DMS 273 treated with DMSO at 0.1 percent for 48 hours (cell line): ENCODE measurements at regions not wholly inside any gene's neighbourhood (a gene's known extent, or its start where the extent isn't known, plus 50 kb on each side); places are given as distances from the start of the nearest gene placed in this dataset.

Source experiments
- DNase-seq: peaks from one replicate; lab custom pipeline; 2025; lab: John Stamatoyannopoulos, UW

DNA sequence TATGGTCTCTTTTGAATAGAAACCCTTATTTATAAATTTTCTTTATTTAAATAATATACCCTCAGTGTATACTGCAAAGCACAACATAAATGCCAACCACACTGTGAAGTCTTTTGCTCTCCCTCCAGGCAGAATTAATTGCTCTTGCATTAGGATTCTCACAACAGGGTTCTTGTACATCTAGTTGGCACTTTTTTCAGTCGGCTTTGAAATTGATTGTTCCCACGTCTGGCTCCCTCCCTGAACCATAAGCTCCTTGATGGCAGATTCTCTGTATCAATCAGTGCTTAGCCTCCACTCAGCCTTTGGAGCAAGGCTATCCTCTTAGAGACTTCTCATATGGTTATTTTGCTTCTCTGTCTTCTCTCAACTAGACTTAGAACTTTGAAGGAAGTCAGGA lies 288.0 kb upstream of the POU3F2 start:
- no peak for DNase-seq

DNA sequence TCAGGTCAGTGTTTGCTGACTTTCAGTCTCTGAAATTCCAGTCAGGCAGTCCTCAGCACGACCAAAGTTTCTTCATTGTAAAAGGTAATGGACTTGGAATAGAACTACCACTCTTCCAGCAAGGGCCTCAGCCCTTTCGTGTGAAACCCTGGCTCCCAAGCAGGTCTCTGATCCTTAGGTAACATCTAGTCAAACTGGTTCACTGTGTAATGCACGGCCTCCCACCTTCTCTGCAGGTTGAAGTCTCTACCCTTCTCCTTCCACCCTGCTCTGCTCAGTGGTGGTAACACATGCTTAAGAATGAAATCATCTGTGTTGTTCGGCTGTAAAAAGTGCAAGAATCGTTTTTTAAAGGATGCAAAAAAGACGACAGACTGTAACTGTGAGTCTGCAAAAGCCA lies 287.2 kb upstream of the POU3F2 start:
- no peak for DNase-seq

DNA sequence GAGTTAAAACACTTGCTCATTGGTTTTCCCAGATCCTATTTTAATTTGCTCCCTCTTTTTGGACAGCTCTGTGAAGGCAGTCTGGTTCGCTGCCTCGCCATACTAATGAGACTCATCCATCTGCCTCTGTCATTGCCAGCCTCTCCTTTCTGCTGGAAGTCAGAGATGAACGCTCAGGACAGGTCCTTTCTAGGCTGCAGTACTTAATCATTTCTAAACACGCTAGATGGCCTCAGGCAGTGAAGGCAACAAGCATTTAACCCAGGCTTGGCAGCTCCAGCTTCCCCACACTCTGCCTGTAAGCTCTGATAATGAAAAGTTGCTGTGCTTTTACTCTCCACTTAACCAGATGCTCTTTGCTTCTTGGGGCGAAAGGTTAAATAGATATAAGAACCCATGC lies 286.7 kb upstream of the POU3F2 start:
- DNase-seq: no peak

DNA sequence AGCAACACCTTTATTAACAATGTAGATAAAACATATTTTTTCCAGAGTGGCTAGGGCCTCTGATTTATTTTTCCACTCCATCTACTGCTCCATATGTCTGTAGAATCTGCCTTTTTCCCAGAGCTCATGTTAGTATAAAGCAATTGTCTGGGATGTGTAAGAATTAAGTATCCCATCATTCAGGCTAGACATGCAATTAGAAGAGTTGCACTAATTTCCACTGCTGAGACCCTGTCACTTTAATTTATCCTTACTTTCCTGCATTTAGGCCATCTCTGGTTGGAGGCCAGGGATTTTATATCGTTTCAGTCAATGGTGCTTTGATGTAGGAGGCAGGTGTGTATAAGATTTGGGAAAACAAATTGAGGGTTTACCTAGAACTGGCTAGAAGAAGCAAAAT lies 286.1 kb upstream of the POU3F2 start:
- no peak for DNase-seq

DNA sequence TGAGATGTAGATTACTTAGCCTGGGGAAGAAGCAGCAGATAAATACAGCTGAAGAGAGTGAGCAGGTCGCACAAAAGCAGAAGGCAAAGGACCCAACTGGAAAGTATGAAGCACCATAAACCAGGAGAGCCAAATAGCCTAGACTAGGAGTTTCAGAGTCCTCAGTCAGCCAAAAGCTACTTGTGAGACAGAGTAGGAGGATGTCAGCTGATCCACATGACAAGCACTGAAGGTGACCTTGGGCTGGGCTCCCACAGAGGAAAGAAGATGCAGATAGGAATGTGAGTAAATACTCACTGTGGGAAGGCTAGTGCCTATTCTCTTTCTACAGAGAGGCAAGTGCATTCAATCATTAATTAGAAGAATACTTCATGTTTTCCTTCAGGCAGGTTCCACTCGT lies 274.0 kb upstream of the POU3F2 start:
- DNase-seq: no peak

DNA sequence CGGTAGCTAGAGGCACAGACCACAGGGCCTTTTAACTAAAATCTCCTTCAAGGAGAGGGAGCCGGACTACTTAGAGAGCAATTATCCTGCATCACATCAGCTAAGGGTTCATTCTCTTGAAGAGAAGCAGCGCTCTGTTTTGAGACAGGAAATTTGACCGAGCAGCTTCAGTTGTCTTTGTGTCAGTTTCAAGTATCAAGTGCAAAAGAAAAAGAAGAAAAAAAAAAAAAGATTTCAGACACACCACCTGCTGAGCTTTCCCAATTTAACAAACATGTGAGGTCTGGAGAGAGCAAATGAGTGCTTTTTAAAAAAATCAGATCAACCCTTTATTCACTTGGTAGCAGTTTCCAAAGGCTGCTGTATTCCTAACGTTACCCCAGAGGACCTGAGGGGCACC lies 273.5 kb upstream of the POU3F2 start:
- no peak for DNase-seq

DNA sequence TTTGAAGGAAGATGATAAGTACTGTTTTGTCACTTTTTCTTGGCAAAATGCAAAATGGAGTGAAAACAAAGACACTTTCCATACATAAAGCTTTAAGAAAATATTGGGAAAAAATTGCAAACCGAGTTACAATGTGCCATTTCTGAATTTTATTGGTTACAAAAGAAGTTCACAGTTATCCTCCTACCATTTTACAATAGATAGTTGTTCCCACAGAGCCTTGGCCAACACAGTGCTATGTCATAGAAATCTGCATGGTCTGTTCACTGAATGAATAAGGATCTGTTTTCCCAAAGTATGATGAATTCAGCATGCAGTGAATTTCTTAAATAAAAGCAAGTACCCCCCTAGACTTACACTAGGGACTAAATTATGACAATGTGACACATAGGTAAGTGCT lies 268.2 kb upstream of the POU3F2 start:
- no peak for DNase-seq

DNA sequence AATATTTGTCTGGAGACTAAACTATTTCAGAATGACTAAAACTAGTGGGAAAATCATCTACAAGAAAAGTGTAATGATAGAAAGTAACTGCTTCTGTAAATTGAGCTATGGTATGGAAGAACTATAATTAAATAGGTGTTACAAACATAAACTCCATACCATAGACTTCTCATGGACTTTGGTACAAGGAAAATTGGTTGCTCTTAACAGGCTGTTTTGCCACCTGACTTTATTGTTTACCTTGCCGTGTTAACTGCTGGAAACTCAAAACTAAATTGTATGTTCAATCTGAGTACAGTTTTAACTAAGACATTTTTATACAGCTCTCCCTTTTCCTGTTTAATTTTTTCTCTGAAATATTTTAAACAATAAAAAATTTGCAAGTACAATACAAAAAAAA lies 261.8 kb upstream of the POU3F2 start:
- DNase-seq: no peak

DNA sequence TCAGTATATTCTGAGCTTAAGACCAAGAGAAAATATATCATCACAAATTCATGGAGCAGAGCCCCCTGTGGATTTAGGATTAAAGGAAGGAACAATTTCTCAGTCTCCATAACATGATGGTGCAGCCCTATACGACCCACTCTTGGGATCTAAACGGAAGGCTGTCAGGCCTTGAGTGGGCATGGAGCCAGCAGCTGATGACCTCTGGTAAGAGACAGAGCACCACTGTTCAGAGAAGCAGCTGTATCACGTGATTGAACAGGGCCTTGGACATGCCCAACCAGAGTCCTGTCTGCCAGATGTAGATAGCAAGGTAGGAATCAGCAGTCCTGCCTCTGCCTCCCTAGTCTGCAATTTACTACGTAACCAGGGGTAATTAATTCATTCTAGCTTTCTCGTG lies 259.4 kb upstream of the POU3F2 start:
- no peak for DNase-seq

DNA sequence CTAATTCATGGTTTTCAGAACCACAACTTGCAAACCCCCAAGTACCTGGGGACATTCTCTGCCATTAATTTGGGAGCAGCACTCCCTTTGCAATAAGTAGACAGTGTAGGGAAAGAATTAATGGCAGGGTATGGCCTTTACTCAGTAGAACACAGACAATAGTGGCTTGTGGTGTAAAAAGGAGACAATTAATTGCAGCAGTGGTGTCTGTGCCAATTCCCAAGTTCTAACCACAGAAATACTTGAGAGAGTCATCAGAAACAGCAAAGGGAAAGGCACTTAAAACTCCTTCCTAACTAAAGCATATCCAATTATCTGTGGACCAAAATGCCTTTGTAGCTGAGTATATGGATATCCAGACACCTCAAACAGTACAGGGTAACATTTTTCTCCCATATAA lies 257.6 kb upstream of the POU3F2 start:
- no peak for DNase-seq

DNA sequence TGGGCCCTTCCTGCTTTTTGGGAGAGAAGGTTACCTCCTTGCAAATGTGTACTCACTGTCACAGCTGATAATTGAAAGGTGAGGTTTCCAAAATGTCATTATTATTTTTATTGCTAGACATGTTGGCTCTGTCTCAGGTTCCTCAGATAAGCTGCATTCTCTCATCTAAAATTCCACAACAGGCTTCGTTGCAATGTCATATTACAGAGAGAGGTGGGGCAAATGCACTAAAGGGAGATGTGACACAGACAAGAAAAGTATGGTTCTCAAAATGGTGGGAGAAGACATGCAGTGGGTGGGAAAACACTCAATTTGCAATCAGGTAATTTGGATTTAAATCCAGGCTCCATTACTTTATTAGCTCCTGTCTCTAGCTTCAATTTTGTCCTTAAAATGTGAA lies 256.4 kb upstream of the POU3F2 start:
- DNase-seq: no peak

DNA sequence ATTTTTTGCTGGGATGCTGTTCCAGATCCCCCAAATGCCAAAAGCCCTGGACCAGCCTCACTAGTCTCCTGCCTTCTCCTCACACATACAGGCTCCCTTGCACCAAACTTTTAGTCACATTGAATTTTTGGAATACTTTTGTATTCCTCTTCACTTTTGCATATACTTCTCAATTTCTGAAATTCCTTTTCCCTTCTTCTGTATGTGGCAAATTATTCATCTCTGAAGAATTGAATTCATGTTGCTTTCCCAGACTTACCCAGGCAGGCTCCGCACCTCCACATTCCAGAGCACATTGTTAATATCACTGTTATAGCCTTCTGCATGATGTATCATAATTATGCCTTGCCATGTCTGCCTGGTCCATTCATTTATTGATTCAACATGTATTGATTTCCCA lies 255.3 kb upstream of the POU3F2 start:
- no peak for DNase-seq

DNA sequence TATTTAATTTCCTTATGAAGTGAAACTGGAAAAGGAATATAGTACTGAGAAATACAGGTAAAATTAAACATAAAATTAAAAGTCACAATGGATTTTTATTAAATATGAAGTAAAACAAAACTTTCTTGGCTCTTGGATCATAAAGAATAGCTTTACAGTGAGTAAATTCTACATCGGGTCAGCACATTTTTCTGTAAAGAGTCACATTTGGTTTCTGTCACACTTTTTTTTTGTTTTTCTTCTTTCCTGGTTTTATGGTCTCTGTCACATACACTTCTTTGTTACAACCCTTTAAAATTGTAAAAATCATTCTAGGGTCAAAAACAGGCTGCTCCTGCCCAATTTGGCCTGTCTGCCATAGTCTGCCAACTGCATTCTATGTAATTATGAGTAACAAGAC lies 254.4 kb upstream of the POU3F2 start:
- DNase-seq: no peak

DNA sequence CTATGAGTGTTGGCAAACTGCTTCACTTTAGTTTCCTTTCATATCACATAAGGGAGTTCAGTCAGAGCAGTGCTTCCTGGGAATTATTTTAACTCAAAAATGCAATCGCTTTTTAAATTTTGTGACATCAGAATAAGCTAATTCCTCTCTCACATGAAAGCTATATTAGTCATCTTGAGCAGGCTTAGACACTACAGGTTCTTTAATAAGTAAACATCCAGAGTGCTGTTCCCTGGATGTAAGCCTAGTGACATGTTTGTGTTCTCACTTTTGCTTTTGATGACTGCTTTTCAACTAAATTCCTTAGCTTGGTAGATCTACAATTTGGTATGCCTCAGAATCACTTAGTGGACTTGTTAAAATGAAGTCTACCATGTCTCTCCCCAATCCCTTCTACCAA lies 252.7 kb upstream of the POU3F2 start:
- DNase-seq: no peak

DNA sequence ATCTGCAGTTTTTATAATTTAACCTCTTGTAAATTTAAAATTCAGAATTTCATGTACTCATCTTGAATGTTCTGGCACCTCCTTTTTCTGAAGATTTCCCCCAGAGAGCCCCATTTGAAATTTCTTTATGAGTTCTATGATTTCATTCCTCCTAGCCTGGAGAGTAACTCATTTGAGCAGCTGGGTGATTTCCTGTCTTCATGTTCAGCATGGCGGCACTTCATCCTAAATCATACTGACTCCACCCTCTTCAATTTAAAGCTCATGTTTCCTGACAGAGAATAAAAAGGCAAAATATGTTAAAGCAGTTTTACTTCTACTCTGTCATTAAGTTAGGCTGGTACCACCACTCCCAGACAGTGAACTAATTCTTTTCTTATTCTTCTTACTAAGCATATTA lies 250.9 kb upstream of the POU3F2 start:
- no peak for DNase-seq

DNA sequence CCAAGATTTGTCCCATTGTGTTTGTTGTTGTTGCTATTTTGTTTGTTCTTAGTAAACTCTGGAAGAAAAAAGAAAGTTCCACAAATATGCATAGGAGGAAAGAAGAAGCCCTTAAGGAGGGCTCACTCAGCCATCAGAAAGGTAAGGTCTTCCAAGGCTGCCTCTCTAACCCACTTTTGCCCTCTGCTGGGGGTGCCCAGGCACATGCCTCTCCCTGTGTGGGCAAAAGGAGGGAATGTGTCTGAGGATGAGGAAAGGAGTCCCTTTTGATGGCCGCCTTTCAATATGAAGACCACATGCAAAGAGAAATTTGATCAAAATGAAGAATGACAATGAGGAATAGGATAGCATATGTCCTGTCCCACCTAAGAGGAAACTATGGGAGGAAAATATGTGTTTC lies 248.2 kb upstream of the POU3F2 start:
- no peak for DNase-seq

DNA sequence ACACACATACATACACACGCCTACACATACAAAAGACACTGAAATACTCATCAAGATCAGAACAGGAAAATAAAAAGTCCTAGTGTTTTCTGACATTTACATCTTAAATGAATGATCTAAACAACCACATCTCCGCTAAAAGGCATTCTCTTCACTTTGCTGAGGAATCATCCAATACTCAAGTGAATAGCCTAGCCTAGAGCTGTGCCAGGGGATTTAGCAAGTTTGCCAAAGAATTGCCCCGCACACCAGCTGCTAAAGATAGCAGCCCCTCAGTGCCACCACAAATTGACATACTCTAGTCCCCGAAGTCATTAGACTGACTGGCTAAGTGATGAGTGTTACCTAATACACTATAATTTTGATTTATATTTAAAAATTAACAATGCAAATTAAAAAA lies 246.8 kb upstream of the POU3F2 start:
- DNase-seq: no peak

DNA sequence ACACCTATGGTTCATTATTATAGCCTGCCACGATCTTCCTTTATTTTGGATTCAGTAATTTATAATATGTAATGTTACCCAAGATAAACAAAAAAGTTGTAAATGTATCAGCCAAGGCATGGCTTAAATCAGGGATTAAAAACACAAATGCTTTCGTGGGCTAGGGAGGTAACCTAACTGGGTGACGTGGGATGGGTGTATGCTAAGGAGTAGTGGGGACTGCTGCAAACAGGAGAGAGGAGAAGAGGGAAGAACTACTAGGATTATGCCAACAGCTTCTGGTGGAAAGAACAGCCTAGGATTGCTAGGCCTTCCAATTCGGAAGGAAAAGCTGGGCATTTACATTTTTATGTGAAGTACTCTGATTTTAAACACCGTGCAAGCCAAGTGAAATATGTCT lies 244.8 kb upstream of the POU3F2 start:
- no peak for DNase-seq

DNA sequence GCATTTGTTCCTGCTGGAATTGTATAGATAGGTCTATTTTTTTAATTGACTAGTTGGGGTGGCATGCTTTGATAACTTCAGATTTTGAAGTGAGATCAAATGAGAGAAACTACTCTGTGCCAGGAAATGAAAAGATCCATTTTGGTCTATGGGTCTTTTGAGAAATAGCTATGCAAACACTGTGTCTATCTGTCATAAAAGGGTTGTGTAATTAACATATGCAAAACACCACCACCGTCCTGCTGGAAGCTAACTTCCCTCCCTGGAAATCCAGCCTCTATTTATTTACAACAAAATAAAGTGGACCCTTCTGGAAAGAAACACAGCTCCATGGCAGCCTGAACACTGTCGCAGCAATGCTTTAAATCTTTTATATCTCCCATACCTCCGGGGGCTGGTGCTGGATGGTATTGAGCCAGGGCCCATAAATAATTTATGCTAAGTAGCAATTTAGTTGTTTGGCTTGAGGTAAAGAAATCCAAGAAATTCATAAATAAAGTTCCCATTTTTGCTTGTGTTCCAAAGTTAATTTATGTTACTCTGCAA lies 244.2 kb upstream of the POU3F2 start:
- no peak for DNase-seq

DNA sequence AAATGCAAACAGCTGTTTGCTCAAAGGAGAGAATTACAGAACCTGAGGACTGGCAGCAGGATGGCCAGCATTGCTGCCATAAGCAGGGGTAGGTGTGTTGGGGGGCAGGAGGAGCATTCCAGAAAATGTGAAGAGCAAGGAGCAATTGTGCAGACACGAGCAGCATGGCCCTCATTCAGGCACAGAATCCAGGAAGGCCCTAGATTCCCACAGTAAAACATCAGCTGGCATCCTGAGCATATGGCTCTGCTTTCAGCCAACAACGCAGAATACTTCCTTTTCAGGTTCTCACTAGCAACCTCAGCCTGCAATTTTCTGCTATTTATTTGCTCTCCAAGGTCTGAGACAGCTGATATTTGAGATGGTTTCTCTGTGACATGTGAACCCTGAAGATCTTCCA lies 243.4 kb upstream of the POU3F2 start:
- DNase-seq: no peak

DNA sequence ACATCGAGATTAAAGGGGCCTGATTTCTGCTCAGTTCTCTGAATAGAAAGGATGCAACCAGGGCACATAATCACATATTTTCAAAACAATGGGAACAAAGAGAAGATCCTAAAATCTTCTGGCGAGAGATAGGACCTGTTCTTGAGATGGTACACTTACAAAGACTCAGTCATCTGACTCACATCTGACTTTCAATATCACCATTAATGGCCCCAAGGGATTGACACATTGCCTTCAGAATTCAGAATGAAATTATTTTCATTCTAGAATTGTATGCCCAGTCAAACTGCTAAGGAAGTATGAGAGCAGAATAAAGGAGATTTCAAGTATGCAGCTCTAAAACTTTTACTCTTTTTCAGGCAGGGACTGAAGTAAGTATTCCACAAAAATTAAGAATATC lies 240.7 kb upstream of the POU3F2 start:
- no peak for DNase-seq

DNA sequence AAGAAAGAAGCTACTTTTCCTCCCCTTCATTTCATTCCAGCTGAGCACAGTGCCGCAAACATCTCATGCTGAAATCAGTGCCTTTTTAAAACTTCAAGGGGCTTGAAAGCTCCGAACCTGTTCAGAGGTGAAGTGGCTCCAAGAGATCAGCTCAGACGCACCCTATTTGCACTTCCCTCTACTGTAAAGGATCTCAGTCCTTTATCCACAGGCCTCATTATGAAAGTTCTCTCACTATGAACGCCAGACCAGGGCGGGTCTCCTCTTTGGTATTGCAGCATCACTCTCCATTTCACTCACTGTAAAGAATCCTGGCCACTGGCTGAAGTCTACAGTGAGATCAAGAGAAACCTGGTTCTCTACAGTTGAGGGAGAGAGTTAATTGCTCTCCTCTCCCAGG lies 232.7 kb upstream of the POU3F2 start:
- DNase-seq: no peak

DNA sequence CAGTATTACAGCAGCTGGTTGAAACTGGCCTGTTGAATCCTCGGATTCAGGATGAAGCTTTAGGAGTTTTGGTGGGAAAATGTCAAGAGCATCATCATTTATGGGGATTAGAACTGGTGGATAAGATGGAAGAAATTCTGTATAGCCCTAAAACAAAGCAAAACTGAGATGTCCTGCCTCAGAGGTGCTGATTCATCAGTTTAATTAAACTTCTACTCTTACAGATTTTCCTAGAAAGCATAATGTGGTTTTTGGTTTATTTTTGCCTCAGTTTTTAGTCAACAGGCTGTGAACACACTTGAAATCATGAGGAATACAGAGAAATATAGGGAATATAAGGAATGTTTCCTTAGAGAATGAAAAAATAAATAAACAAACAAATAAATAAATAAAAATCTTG lies 228.7 kb upstream of the POU3F2 start:
- no peak for DNase-seq

DNA sequence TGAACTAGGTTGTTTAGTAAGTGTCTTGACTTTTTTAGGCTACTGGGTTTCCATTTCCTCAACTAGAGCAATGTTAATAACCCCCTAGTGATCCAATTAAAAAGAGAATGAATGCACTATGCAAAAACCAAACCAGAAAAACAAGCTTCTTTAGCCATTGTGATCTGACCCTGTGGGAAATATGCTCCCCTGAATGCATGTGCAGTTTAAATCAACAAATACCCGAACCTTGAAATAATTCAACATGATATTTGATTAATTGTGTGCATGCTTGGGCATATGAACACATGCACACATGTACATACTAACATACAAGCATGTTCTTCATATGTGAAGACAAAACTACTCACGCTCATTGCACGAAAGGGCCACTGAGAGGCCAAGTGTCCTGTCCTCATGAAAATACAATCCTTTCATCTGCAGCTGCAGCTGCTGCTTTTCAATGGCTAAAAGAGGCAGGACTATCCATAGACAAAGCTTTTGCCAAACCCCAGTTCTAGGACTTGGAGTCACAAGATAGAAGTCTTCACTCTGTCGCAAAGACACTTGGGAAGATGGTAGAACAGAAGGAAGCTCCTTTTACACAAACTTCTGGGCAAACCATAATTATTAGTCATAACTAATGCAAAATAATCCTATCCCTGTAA lies 207.1 kb upstream of the POU3F2 start:
- no peak for DNase-seq

DNA sequence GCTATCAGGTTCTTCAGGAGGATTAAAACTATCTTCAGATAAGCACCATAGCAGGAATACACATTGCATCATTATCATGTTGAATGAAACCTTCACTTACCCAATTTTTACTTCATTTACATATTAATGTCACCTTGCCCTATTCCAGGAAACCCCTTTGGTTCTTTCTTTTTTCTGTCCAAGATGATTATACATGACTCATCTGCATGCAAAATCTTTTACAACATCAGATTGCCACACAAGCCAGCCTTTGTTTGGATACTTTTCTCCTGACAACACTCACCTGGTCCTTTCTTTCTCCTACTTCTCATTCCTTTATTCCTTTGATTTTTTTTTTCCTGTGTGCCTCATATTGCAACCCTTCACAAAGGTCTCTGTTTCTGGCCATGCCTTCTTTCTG lies 200.5 kb upstream of the POU3F2 start:
- no peak for DNase-seq
